HG02763 (cell line): ENCODE measurements at regions not wholly inside any gene's neighbourhood (a gene's known extent, or its start where the extent isn't known, plus 50 kb on each side); places are given as distances from the start of the nearest gene placed in this dataset.

Experiments
- ATAC-seq: cut with Tn5 transposase; IDR thresholded peaks from one replicate; pipeline ENCODE4 v1.9.1; 2021; ENCODE audit warnings: mild to moderate bottlenecking, moderate library complexity; ENCODE audit not compliant: unreplicated experiment

DNA sequence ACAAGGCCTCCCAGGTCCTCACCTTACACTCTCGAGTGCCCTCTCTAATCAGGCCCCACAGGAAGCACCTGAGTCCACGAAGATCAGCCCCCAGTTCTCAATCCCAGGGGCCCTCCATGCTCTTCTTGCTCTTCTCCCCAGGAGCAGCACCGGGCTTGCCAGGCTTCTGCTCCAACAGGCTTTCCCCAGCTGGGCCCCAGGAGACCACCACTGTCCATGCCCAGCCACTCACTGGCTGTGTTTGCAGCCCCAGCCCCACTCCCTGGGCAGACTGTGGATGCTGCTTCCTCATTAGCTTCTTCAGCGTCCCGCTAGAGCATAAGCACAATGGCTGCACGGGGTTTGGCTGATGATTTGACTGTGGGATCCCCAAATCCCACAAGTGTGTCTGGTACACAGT, 781.9 kb downstream of the GALR1 start:
- no peak for ATAC-seq

DNA sequence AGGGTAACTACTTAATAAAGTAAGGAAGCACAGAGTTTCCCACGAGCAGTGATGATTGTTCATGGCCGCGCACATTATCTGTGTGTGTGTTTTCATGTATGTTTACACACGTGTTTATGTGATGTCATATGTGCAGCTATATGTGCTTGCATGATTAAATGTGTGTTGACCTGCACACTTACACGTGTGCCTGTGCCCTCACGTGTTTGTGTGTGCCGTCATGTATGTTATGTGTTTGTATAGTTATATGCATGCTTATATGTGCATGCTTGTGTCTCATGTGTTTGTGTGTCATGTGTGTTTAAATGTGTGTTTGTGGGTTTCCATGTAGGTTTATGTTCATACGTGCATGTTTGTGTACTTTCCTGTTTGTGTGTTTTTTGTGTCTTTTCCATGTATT, 782.3 kb downstream of the GALR1 start:
- ATAC-seq = no peak

DNA sequence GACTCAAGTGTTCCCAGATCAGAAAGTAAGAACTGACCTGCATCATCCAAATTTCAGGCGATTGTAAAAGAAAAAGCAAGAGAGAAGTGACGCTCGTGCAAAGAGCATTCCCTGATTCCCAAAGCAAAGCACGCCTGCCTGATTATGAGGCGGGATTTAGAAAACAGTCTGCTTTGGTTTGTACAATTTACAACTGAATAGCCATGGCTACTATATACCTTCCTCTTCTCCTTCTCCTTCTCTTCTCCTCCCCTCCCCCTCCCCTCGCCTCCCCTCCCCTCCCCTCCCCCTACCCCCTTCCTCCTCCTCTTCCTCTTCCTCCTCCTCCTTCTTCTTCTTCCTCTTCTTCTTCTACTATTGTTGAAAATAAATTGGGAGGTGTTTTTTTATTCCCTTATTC, 782.9 kb downstream of the GALR1 start:
- ATAC-seq = no peak

DNA sequence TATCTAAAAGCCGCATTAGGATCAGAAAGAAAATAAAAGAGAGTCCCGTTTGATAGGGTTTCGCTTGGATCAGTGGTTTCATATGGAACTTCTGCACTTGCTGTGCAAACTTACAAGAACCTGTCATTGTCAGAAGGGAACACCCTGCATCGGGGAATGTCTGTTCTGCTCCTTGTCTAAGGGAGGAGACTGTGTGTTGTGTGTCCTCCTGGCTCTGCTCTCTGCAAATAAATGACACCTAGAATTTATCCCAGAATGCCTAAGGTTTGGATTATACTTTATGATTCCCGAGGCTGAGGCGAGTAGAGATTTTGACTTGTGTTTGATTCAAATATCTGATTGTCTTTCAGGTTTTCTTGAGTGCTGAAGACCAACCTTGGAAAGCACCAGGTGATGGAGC, 785.1 kb downstream of the GALR1 start:
- ATAC-seq = no peak

DNA sequence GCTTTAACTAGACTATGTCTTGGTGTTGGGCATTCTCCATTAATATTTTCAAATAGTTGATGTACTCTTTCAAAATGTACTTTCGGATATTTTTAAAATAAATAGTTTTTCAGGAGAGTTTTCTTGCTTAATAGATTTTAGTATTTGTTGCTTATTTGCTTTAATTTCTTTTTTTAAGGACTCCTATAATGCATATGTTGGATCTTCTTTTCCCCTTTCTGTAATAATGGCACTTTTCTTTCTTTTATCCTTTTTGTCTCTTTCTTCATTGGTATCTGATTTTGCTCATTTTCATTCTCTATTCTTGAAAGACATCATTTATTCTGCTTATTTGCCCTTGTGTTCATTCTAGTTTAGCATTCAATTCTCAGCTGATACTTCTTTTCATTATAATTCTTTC, 791.6 kb downstream of the GALR1 start:
- ATAC-seq = no peak

DNA sequence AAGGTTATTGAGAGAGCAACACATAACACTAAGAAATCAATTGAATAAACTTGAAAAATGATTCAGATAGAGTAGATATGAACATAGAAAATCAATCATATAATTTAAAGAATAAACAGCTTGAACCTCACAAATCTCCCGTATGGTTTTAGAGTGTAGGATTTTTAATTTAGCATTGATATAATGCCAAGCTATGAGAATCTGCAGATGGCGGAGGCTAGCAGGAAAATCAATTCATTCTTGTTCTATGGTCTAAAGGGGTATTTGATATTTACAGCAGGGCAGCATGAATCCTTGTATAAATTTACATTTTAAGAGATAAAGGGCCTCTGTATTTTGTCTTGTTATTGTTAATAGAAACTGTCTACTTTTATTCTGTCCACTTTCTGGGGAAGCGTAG, 797.0 kb downstream of the GALR1 start:
- ATAC-seq = no peak

DNA sequence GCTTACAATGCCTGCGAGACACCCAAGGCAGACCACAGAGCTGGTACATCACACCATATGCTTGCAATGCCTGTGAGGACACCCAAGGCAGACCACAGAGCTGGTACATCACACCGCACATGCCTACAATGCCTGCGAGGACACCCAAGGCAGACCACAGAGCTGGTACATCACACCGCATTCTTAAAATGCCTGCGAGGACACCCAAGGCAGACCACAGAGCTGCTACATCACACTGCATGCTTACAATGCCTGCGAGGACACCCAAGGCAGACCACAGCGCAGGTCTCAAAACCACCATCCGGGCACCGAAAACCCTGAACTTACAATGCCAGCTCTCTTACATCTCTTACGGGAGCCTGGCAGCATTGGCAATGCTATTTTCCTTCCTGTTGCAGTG, 799.6 kb downstream of the GALR1 start:
- ATAC-seq = no peak

DNA sequence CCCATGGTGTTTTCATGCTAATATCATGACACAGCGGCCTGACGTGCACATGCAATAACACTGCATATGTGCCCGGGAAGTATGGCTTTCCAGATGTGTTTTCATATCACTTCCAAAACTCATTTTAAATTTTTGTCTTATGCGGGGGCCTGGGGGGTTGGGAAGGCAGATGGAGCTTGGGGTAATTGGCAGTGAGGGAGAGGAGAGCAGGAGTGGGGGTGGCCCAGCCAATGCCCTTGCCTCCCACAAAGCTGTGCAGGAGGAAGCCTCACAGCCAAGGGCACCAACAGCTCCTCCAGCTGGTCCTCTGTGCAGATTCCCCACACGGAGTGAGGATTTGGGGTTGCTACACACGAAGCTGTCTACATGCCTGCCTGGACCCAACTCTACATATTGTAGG, 805.2 kb downstream of the GALR1 start:
- ATAC-seq = no peak

DNA sequence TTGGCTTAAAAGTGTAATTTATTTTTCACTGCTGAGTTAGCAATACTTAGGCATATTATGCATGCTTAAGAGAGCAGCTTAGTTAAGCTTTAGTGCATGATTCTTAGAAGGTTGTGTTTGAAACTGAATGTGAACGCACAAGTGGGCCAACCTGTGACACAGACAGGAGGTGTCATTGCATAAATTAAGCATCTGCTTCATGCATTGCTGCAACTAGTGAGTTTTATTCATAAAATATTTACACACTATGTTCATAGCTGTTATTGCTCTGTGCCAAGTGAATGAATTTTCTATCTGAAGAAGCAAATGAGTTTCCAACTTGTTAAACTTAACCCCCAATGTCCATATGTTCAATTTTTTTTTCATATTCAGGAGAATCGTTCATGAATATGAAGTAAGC, 806.4 kb downstream of the GALR1 start:
- ATAC-seq = no peak

DNA sequence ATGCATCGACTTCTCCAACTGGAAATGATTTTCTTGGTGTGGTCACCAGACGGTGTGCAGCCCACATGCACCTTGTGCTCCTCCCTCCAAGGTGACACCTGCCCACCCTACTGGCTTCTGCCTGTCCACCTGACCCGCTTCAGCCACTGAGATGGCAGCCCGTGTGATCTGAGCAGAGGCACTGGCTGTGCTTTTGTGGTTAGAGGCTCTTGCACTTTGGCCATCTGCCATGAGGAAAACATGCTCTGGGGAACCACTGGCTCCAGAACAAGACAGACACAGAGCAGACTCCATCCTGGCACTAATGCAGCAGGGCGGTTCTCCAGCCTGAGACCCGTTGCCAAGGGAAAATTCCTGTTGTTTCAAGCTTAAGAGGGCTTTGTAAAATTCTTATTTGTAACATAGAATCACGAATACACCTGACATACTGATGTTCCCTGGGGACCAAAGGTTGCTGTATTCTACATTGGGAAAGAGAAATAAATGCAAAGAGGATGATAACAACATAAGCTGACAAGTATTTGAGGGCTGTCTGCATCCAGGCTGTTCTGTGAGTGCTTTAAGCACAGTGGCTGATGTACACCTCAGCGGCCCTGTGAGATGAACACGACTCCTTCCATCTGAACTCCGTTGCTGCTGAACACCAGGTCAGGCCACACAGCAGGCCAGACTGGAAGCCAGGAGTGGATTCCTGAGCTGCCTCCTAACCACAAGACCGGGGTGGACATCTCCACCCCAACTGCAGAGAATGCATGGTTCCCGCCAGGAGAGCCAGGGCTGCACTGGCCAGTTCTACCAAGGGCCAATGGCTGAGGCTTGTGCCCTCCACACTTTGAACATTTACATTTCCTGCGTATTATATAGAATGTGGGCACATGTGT, 820.4 kb downstream of the GALR1 start:
- no peak for ATAC-seq

DNA sequence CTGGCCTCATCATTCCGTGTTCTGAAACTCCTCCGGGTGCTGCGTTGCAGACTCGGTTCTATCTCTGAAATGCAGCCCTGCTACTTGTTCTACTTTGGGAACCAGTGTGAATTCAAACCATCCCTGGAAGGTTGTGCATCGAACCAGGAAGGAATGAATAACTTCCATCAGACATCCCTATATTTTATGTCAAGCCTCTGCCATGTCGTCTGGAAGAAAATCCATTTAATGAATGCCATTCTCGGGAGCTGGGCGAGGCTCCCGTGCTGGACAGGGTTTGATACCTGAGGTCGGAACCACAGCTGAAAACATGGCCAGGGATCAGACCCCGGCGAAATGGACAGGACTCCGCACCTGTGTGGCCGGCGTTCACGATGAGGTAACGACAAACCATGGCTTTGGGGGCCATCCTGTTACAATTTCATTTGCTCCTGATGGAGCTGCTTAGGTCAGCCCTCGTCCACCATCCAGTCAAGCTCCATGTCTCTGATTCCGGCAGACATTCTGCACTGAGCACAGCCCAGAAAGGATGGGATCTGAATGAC, 821.6 kb downstream of the GALR1 start:
- no peak for ATAC-seq

DNA sequence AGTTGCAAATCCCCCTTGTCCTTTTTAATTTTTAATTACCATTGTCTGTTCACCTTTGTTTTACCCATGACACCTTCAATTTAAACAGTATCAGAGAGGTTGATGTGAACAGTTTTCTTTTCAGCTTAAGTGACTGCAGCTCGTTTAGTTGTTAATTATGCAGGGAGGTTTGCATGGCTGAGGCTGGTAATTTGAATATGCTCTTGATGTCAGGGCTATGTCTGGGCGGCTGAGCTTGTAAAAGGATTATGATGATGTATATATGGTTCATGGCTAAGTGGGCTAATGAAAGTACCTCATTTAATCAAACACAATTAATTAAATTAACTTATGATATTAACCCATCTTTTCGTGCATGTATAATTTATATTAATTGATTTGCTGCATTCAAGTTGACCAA, 822.1 kb downstream of the GALR1 start:
- ATAC-seq = no peak

DNA sequence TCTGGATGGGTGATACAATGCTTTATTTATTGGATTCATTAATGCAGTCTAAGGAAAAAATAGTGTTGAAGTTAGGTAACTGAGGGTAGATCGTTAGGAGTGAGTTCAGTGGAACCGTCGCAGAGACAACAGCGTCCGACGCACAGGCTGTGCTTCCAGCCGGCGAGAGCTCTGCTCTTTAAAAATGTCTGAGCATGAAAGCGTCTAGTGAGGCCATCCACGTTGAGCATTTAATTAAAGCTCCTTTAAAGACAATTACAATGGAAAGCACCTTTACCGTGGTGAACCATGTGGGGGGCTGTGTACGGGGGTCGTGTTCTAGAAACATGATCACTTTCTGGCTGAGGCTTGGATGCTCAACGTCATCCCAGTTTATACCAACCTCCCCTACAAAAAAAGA, 822.7 kb downstream of the GALR1 start:
- ATAC-seq = no peak

DNA sequence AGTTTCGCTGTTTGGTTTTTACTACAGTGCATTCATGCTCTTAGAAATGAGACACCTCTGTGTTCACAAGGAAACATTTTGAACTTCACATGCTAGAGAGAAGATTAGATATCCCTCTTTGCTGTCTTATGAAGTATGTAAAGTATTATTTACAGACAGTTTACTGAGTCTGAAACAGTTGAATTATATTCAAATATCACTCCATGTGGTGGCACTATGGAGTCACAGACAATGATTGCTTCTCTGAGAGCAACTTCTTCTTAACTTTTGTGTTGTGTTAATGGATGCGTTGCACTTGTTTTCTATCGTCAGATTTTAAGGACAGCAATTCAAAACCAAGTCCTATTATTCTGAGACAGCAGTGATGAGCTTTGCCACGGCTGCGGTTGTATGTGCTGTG, 823.6 kb downstream of the GALR1 start:
- no peak for ATAC-seq

DNA sequence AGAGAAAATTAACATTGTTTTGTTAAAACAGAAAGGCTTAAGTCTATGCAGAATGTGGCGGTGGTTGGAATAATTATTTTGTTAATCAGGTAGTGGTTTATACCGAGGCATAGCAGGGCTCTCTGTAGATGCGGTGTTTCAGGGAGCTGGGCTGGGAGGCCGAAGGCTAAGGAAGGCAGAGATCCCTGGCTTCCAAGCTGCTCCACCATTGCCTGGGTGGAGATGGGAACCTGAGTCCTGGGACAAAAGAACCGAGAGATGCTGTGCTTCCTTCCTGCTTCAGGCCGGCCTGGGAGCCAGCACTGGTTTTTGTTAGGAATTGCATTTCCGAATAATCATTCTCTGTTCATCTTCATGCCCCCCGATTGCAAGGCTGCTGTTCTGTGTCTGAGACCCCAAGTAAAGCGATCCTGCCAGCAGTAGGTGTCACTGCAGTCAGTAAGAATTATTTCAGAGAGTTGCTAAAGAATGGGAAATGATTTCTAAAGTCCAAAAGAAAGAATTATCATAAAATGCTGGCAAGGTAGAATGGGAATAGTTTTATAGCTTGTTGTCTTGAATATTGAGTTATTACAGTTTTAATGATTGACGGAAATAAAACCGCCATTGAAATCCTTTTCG, 824.9 kb downstream of the GALR1 start:
- no peak for ATAC-seq

DNA sequence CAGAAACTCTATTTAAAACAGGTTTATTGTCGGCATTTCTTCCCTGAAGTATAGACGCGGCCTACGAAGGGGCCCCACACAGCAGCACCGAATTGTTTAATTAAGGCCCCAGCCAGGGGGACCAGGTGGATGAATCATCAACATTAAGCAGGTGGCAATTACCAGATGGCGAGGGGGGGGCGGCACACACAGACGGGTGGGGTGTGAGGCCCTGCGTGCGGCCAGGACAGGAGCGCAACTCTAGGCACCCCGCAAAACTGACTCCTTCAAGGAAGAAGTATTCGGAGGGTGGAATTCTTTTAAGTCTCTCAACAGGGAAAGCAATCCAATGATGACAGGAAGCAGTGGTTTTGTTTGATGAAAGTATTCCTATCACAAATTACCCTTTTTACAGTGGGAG, 830.4 kb downstream of the GALR1 start:
- ATAC-seq = no peak

DNA sequence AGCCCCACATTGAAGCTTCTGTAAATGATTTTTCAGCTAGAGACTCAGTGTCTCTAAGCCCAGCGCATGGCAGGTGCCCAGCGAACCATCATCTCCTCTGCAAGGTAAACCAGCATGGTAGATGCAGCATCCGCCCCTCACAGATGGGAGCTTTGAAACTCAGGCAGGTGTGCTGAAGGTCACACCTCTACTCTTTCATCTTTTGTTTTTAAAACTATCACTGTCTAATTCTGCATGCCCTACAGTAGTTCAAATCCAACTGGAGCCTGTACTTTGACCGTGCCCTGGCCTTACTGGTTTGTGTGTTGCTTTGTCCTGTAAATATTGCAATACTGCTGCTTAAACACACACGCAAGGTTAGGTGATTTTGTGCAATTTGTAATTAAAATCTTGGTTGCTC, 831.1 kb downstream of the GALR1 start:
- no peak for ATAC-seq

DNA sequence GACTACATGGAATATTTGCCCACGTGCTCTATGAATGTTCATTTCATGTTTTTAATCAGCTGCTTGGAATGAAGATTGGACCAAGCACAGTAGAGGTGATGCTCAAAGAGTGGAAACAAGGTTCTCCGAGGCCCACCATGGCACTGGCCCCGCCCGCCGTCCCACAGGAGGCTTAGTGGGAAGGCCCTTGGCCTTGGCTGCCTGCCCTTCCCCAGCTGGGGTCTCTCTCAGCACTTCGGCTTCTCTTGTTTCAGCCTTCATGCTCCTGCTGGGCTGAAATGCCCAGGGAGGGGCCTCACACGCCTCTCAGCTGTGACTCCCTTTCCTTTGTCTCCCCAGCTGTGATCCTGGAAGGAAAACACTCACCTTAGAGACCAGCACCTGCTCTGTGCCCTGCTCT, 833.2 kb downstream of the GALR1 start:
- no peak for ATAC-seq

DNA sequence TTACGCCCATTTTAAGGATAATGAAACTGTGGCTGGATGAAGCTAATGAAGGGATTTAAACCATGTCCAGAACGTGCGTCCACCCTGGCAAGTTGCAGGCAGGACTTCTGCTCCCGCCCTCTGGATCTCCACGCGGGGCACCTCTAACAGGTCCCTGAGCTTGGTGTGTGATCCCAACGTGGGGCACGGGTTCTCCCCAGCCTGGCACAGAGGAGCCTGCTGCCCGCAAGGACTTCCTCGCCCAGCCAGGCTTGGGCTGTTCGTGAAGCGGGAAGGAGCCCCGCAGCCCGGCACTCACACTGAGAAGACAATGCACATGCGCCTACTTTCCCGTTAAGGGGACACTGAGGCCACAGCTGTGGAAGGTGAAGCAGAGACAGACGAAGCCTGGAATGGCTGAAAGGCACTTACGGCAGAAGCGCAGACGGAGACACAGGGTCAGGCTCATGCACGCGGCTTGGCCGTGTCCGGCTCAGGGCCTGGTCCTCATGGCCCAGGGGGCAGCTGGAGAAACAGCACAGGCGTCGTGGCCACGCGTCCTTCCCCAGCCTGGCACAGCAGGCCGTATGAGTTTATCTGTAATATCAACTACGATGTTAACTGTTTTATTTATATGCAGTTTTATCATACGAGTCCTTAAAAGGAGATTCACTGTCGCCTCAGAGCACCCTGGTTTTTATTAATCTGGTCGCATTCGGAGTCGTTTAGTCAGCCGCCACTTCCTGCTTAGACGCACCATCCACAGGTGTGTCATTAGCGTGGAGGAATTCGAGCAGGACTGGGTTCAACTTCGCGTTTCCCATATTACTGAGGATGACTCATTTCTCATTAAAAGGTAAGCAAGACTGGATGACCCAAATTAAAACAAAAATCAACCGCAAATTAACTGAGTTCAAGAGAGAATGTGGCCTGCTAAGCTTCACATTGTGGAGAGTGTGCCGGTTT, 835.9 kb downstream of the GALR1 start:
- no peak for ATAC-seq

DNA sequence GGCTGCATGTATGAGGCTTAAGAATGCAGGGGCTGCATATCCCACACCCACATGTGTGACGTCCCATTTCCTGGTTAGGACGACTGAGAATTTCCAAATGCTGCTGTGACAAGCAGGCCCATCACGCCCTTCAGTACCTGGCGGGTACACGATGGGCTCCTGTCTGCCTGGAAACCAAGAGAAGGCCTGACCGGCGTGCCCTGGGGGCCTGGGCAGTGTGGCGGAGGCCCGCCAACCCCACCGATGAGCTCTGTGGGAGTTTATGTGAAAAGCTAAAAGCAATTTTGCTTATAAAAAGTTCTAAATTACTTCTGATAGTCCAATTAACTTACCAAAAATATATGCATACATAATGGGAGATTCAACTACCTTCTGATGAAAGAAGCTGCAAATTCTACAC, 837.3 kb downstream of the GALR1 start:
- ATAC-seq = no peak

DNA sequence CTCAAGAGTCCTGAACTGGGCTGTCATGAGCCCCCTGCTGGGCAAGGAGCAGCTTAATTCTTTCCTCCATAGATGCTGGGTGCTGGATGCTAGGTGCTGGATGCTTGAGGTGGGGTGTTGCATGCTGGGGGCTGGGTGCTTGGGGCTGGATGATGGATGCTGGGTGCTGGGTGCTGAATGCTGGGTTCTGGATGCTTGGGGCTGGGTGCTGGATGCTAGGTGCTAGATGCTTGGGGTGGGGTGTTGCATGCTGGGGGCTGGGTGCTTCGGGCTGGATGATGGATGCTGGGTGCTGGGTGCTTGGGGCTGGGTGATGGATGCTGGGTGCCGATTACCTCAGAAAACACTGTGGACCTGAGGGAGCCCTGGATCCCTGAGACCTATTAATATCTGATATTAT, 837.7 kb downstream of the GALR1 start:
- ATAC-seq = no peak
